DOHH2 (cell line): ENCODE measurements at regions not wholly inside any gene's neighbourhood (a gene's known extent, or its start where the extent isn't known, plus 50 kb on each side); places are given as distances from the start of the nearest gene placed in this dataset.

Experiments used
- H3F3A ChIP-seq: fragments of 200-600 bp; sonication (generic), shearing (Covaris generic); 2 replicates; pipeline ENCODE4 v1.6.0; 2016; ENCODE audit warnings: antibody characterized with exemption, mild to moderate bottlenecking; ENCODE audit not compliant: control insufficient read depth, insufficient read depth
- H3K27ac ChIP-seq: fragments of 200-600 bp; sonication (generic); 2 replicates; pipeline ENCODE4 v1.5.1; 2014; ENCODE audit warnings: low read depth, mild to moderate bottlenecking, low read length, moderate library complexity
- H3K27me3 ChIP-seq: fragments of 200-600 bp; sonication (generic); 2 replicates; pipeline ENCODE4 v1.6.1; 2014; ENCODE audit warnings: mild to moderate bottlenecking, low read length, mixed read lengths; ENCODE audit not compliant: control insufficient read depth
- H3K36me3 ChIP-seq: fragments of 200-600 bp; sonication (generic); 2 replicates; pipeline ENCODE4 v1.6.1; 2014; ENCODE audit warnings: mild to moderate bottlenecking, low read length, moderate library complexity, mixed read lengths; ENCODE audit not compliant: control insufficient read depth
- H3K4me1 ChIP-seq: fragments of 200-600 bp; sonication (generic); 2 replicates; pipeline ENCODE4 v1.6.1; 2014; ENCODE audit warnings: mild to moderate bottlenecking, low read length, mixed read lengths; ENCODE audit not compliant: control insufficient read depth
- H3K4me2 ChIP-seq: fragments of 200-600 bp; sonication (generic); 2 replicates; pipeline ENCODE4 v1.6.0; 2014; ENCODE audit warnings: mild to moderate bottlenecking, low read length, moderate library complexity
- H3K4me3 ChIP-seq: fragments of 200-600 bp; sonication (generic); 2 replicates; pipeline ENCODE4 v1.5.1; 2014; ENCODE audit warnings: mild to moderate bottlenecking, low read length, mixed read lengths
- H3K79me2 ChIP-seq: fragments of 200-600 bp; sonication (generic); 2 replicates; pipeline ENCODE4 v1.6.1; 2014; ENCODE audit warnings: mild to moderate bottlenecking, low read length, mixed read lengths; ENCODE audit not compliant: control insufficient read depth
- H3K9me2 ChIP-seq: fragments of 200-600 bp; sonication (generic); replicated peaks from 2 replicates; pipeline ENCODE4 v1.6.1; 2014; ENCODE audit warnings: mild to moderate bottlenecking, low read length, mixed read lengths; ENCODE audit not compliant: control insufficient read depth
- H3K9me3 ChIP-seq: fragments of 200-600 bp; sonication (generic); 2 replicates; pipeline ENCODE4 v1.6.1; 2014; ENCODE audit warnings: antibody characterized with exemption, low read length, mixed read lengths; ENCODE audit not compliant: control insufficient read depth, insufficient read depth
- H4K20me1 ChIP-seq: fragments of 200-600 bp; sonication (generic); 2 replicates; pipeline ENCODE4 v1.6.0; 2014; ENCODE audit warnings: low read depth, mild to moderate bottlenecking, antibody characterized with exemption, low read length, moderate library complexity; ENCODE audit not compliant: control insufficient read depth, insufficient read depth
- EZH2phosphoT487 ChIP-seq: fragments of 200-600 bp; sonication (generic); IDR thresholded peaks from 2 replicates; pipeline ENCODE4 v1.6.1; 2017; ENCODE audit warnings: borderline replicate concordance, mild to moderate bottlenecking, antibody characterized with exemption, low read length, moderate library complexity, mixed read lengths
- TF ChIP-seq, protein P1 (sequence below): fragments of 200-600 bp; sonication (generic); IDR thresholded peaks from one replicate; pipeline ENCODE4 v1.5.1; 2014; ENCODE audit warnings: antibody characterized with exemption, mild to moderate bottlenecking, low read depth, low read length; ENCODE audit not compliant: poor library complexity, severe bottlenecking

DNA sequence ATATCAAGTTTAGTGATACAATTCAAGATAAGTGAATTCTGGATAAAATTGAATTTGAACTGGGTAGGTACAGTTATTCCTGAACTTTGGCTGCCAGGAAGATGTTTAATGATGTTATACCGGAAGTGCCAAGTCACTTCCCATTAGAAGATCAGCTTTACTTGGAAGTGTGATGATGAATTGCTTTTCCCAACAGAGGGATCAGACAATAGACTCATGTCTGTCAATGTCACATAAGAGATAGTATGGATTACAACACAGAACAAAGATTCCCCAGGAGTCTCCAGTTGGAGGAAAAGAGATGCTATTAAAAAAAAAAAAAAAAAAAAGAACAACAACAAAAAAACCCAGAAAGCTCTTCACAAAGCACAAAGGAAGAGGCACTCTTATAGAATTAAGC lies 497.9 kb upstream of the EPHA7 start:
- Histone ChIP-seq H3K36me3 (no peaks in the 10 kb centered on the region), H3K79me2 (no peaks in the 10 kb centered on the region), H3K4me3 (no peak overlapping the region), H3K4me2 (no peak overlapping the region), H3K27ac (no peak overlapping the region), H3K4me1 (no peaks in the 10 kb centered on the region), H3K27me3 (no peaks in the 10 kb centered on the region), H3K9me2 (no peaks in the 10 kb centered on the region), H4K20me1 (no peaks in the 10 kb centered on the region), H3F3A (no peaks in the 10 kb centered on the region), H3K9me3 (no peaks in the 10 kb centered on the region)
- TF ChIP-seq, protein P1, sequence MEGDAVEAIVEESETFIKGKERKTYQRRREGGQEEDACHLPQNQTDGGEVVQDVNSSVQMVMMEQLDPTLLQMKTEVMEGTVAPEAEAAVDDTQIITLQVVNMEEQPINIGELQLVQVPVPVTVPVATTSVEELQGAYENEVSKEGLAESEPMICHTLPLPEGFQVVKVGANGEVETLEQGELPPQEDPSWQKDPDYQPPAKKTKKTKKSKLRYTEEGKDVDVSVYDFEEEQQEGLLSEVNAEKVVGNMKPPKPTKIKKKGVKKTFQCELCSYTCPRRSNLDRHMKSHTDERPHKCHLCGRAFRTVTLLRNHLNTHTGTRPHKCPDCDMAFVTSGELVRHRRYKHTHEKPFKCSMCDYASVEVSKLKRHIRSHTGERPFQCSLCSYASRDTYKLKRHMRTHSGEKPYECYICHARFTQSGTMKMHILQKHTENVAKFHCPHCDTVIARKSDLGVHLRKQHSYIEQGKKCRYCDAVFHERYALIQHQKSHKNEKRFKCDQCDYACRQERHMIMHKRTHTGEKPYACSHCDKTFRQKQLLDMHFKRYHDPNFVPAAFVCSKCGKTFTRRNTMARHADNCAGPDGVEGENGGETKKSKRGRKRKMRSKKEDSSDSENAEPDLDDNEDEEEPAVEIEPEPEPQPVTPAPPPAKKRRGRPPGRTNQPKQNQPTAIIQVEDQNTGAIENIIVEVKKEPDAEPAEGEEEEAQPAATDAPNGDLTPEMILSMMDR: no peak
- no peak for TF ChIP-seq EZH2phosphoT487

DNA sequence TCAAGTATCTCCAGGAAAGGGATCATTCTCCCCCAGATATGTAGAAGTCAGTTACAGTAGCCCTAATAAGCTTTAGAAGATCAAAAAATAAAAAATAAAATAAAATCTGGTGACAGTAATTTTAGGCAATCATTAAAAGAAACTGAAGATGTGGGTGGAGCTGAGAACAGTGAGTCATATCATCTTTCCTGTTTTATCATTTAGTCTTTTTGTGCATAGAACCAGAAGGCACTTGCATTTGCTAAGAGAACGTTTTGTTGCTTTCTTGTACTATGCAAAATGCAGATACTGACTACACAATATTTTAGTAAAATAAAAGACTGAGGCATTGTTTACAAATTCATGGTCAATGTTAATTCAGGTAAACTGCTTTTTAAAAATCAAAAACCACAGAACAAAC lies 497.4 kb upstream of the EPHA7 start:
- Histone ChIP-seq H3K79me2 (no peaks in the 10 kb centered on the region), H4K20me1 (no peaks in the 10 kb centered on the region), H3K9me3 (no peaks in the 10 kb centered on the region), H3K27ac (no peak overlapping the region), H3K9me2 (no peaks in the 10 kb centered on the region), H3F3A (no peaks in the 10 kb centered on the region), H3K4me2 (no peak overlapping the region), H3K27me3 (no peaks in the 10 kb centered on the region), H3K4me1 (no peaks in the 10 kb centered on the region), H3K4me3 (no peak overlapping the region), H3K36me3 (no peaks in the 10 kb centered on the region)
- no peak for TF ChIP-seq EZH2phosphoT487
- TF ChIP-seq, protein P1: no peak

DNA sequence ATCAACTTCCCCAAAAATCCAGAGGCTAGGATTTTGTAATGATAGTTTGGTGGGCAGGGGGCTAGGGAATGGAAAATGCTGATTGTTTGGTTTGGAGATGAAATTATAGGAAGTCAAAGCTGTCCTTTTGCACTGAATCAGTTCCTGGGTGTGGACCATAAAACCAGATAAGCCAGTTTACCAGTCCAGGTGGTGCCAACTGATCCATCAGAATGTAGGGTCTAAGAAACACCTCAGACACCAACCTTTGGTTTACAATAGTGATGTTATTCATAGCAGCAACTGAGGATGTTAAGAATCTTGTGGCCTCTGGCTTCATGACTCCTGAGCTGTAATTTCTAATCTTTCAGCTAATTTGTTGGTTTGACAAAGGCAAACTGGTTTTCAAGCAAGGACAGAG lies 496.6 kb upstream of the EPHA7 start:
- H4K20me1 ChIP-seq: no peaks in the 10 kb centered on the region
- TF ChIP-seq EZH2phosphoT487: no peak
- TF ChIP-seq, protein P1: no peak
- H3K4me2 ChIP-seq: no peak overlapping the region
- H3K4me3 ChIP-seq: no peak overlapping the region
- no peak overlapping the region for H3K27ac ChIP-seq
- H3K9me2 ChIP-seq: no peaks in the 10 kb centered on the region
- no peaks in the 10 kb centered on the region for H3K36me3 ChIP-seq
- no peaks in the 10 kb centered on the region for H3K79me2 ChIP-seq
- no peaks in the 10 kb centered on the region for H3F3A ChIP-seq
- H3K9me3 ChIP-seq: no peaks in the 10 kb centered on the region
- H3K27me3 ChIP-seq: no peaks in the 10 kb centered on the region
- H3K4me1 ChIP-seq: no peaks in the 10 kb centered on the region

DNA sequence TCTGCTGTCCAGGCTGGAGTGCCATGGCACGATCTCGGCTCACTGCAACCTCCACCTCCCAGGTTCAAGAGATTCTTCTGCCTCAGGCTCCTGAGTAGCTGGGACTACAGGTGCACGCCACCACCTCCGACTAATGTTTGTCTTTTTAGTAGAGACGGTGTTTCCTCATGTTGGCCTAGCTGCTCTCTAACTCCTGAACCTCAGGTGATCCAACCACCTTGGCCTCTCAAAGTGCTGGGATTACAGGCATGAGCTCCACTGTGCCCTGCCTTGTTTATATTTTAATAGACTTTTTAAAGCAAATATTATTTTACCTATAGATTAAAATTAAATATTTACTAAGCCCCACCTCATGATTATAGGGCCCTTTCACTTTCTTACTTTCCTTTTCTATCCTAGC lies 483.2 kb upstream of the EPHA7 start:
- H3K27ac ChIP-seq: no peak overlapping the region
- no peaks in the 10 kb centered on the region for H3K36me3 ChIP-seq
- H4K20me1 ChIP-seq: no peaks in the 10 kb centered on the region
- H3K4me2 ChIP-seq: no peak overlapping the region
- no peak overlapping the region for H3K4me3 ChIP-seq
- no peaks in the 10 kb centered on the region for H3F3A ChIP-seq
- H3K27me3 ChIP-seq: no peaks in the 10 kb centered on the region
- H3K4me1 ChIP-seq: no peaks in the 10 kb centered on the region
- no peaks in the 10 kb centered on the region for H3K9me2 ChIP-seq
- no peaks in the 10 kb centered on the region for H3K9me3 ChIP-seq
- no peaks in the 10 kb centered on the region for H3K79me2 ChIP-seq
- no peak for TF ChIP-seq EZH2phosphoT487
- TF ChIP-seq, protein P1: no peak
